Globus pallidus (tissue), 1 donor: ENCODE measurements at regions not wholly inside any gene's neighbourhood (a gene's known extent, or its start where the extent isn't known, plus 50 kb on each side); places are given as distances from the start of the nearest gene placed in this dataset.
"Not testable (repeated sequence)": the region's sequence is repeated elsewhere in the genome, so short reads cannot be mapped to it uniquely, and the experiment has no call there.

Experiments used
- DNase-seq: peaks from one replicate; pipeline ENCODE4 v3.0.0-alpha.2; 2015; ENCODE audit warnings: low spot score

GRCh38 chr10:36492590-36493515 lies 632.5 kb upstream of the ANKRD30A start:
- DNase-seq = peak; percentile 4

GRCh38 chr10:36491926-36492325 lies 633.5 kb upstream of the ANKRD30A start:
- no peak for DNase-seq

GRCh38 chr10:36489611-36490228 lies 635.7 kb upstream of the ANKRD30A start:
- DNase-seq = no peak

- no peak for DNase-seq
Observed at GRCh38 chr10:36489181-36489580, 636.2 kb upstream of the ANKRD30A start.

GRCh38 chr10:36488579-36488978 lies 636.8 kb upstream of the ANKRD30A start:
- DNase-seq = no peak

GRCh38 chr10:36479073-36479472 lies 646.3 kb upstream of the ANKRD30A start:
- no peak for DNase-seq

GRCh38 chr10:36476399-36476798 lies 649.0 kb upstream of the ANKRD30A start:
- no peak for DNase-seq

- DNase-seq = no peak
Observed at GRCh38 chr10:36475746-36476145, 649.7 kb upstream of the ANKRD30A start.

- no peak for DNase-seq
Observed at GRCh38 chr10:36474456-36474855, 650.9 kb upstream of the ANKRD30A start.

- DNase-seq = no peak
Observed at GRCh38 chr10:36473122-36473521, 652.3 kb upstream of the ANKRD30A start.

- no peak for DNase-seq
Observed at GRCh38 chr10:36469585-36469984, 655.8 kb upstream of the ANKRD30A start.

- DNase-seq = no peak
Observed at GRCh38 chr10:36468620-36469019, 656.8 kb upstream of the ANKRD30A start.

- no peak for DNase-seq
Observed at GRCh38 chr10:36465604-36466379, 659.6 kb upstream of the ANKRD30A start.

- DNase-seq = no peak
Observed at GRCh38 chr10:36464291-36464690, 661.1 kb upstream of the ANKRD30A start.

- DNase-seq = no peak
Observed at GRCh38 chr10:36463390-36463789, 662.0 kb upstream of the ANKRD30A start.

- no peak for DNase-seq
Observed at GRCh38 chr10:36462194-36462593, 663.2 kb upstream of the ANKRD30A start.

- DNase-seq = not testable (repeated sequence)
Observed at GRCh38 chr10:36458437-36458836, 667.0 kb upstream of the ANKRD30A start.

GRCh38 chr10:36457751-36458150 lies 667.6 kb upstream of the ANKRD30A start:
- no peak for DNase-seq

- no peak for DNase-seq
Observed at GRCh38 chr10:36455526-36456133, 669.8 kb upstream of the ANKRD30A start.

- DNase-seq = no peak
Observed at GRCh38 chr10:36452851-36453250, 672.5 kb upstream of the ANKRD30A start.

- no peak for DNase-seq
Observed at GRCh38 chr10:36451391-36451970, 673.9 kb upstream of the ANKRD30A start.

- DNase-seq = no peak
Observed at GRCh38 chr10:36450380-36450779, 675.0 kb upstream of the ANKRD30A start.
